Natural killer cell treated with Interleukin-12 subunit alpha and Interleukin-12 subunit beta and Interleukin-15 and Interleukin-18, amount 100 ng/mL, for 72 hours (primary cell): ENCODE measurements at regions not wholly inside any gene's neighbourhood (a gene's known extent, or its start where the extent isn't known, plus 50 kb on each side); places are given as distances from the start of the nearest gene placed in this dataset.
"Not testable (repeated sequence)": the region's sequence is repeated elsewhere in the genome, so short reads cannot be mapped to it uniquely, and the experiment has no call there.

ENCODE experiments used
- ATAC-seq, 2 donors: fragments of 150-1000 bp; cut with Tn5 transposase in 1 of 2; sonication (Bioruptor Pico), chemical (Tn5 transposase) in 1 of 2; 2 replicates each; pipeline ENCODE4 v1.10.0; 2021
- DNase-seq: peaks from one replicate; pipeline ENCODE4 v3.0.0; 2022; ENCODE audit warnings: low spot score
- H3K27ac Mint-ChIP-seq, 2 donors: 1 replicate in 1 of 2; 2 replicates in 1 of 2; pipeline ENCODE4 v1.8.0; 2022; ENCODE audit warnings: mixed read lengths in 2 of 2, mild to moderate bottlenecking in 1 of 2, moderate library complexity in 1 of 2
- H3K27me3 Mint-ChIP-seq, 2 donors: 1 replicate in 1 of 2; 2 replicates in 1 of 2; pipeline ENCODE4 v1.8.0; 2022; ENCODE audit warnings: mixed read lengths in 2 of 2
- H3K36me3 Mint-ChIP-seq: one replicate; pipeline ENCODE4 v1.8.0; 2022; ENCODE audit warnings: mixed read lengths
- H3K4me1 Mint-ChIP-seq, 2 donors: 1 replicate in 1 of 2; 2 replicates in 1 of 2; pipeline ENCODE4 v1.8.0; 2022; ENCODE audit warnings: low read depth in 2 of 2, mixed read lengths in 2 of 2, mild to moderate bottlenecking in 1 of 2
- H3K4me3 Mint-ChIP-seq: one replicate; pipeline ENCODE4 v1.8.0; 2022; ENCODE audit warnings: mixed read lengths
- H3K9me3 Mint-ChIP-seq: 2 replicates; pipeline ENCODE4 v1.8.0; 2022; ENCODE audit warnings: mixed read lengths

DNA sequence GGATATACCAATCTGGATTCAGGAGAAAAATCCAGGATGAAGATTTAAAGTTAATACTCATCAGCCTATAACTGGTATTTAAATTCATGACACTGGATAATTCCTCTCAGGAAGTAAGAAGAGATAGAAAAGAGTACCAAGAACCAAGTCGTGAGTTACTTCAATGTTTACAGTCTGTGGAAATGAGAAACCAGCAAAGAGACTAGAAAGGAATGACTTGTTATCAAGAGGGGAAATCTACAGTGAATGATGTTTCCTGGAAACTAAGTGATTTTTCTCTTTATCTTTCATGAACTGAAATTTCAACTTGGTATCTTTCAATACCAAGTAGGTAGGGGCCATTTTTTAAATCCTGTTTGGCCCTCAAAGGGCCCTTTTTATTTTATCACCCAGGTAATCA is 217.9 kb upstream of the AFF2 start:
- peaks cover 5 to 7% of the 10 kb centered on the region in 2 donors for H3K4me1 Mint-ChIP-seq
- DNase-seq (no peak), ATAC-seq (no peak)
- no peaks in the 10 kb centered on the region for H3K36me3 Mint-ChIP-seq
- peaks cover 0 to 4% of the 10 kb centered on the region in 2 donors for H3K27me3 Mint-ChIP-seq
- H3K4me3 Mint-ChIP-seq: no peak overlapping the region
- H3K27ac Mint-ChIP-seq: no peak overlapping the region
- H3K9me3 Mint-ChIP-seq: no peaks in the 10 kb centered on the region

DNA sequence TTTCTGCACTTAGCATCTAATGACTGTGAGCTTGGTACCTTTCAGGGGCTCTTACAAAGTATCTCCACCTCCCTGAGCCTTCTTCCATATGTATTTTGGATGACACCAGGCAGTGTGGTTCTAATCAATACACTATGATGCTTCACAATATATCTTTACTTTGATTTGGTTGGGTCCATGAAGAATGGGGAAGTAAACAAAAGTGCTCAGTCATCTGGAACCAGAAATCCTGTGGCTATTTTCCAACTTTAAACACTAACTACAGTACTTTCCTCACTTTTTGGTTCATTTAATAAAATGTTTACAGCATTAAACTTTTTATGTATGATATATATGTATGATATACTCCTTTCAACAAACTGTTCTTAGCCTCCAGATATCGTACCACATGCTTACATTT is 216.4 kb upstream of the AFF2 start:
- DNase-seq (no peak), ATAC-seq (no peak)
- Mint-ChIP-seq H3K9me3 (no peaks in the 10 kb centered on the region), H3K27me3 (peaks cover 0 to 6% of the 10 kb centered on the region in 2 donors), H3K4me1 (peaks cover 5 to 7% of the 10 kb centered on the region in 2 donors), H3K27ac (no peak overlapping the region), H3K4me3 (no peak overlapping the region), H3K36me3 (no peaks in the 10 kb centered on the region)

DNA sequence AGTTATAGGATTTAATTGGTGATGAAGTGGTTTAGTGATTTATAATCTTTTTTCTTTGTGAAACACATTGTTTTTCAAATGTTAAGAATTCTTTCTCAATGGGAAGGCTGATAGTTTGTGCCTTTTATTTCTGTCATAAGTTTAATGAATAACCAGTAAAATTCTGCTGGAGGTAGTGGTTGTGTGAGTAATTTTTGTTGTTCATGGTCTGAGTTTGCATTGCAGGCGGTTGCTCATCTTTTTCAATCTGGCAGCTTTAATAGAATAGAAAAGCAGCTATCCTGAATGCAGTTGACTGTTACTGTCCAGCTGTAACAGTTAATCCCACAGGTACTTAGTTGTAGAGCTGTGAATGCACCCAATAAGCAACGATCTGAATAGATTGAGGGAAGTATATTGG is 215.6 kb upstream of the AFF2 start:
- ATAC-seq: no peak
- peaks cover 0 to 8% of the 10 kb centered on the region in 2 donors for H3K27me3 Mint-ChIP-seq
- peaks cover 5 to 7% of the 10 kb centered on the region in 2 donors for H3K4me1 Mint-ChIP-seq
- no peak for DNase-seq
- H3K36me3 Mint-ChIP-seq: no peaks in the 10 kb centered on the region
- no peak overlapping the region for H3K4me3 Mint-ChIP-seq
- H3K9me3 Mint-ChIP-seq: no peaks in the 10 kb centered on the region
- H3K27ac Mint-ChIP-seq: no peak overlapping the region

DNA sequence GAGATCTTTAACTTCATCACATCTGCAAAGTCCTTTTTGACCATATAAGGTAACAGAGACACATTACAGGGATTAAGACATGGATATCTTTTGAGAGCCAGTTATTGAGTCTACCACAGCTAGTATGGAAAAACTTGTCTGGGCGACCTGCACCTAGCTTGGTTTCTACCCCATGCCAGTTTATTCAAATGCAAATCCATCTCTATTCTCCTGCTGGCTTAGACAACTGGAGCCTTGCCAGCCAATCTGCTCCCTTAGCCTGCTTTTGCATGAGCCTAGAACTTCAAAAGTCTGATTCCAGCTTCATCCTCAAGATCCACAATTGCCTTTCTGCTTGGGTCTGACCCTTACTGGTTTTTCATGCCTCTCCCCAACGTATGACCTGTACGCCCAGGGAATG is 212.0 kb upstream of the AFF2 start:
- DNase-seq (no peak), ATAC-seq (no peak)
- Mint-ChIP-seq H3K9me3 (no peaks in the 10 kb centered on the region), H3K36me3 (no peaks in the 10 kb centered on the region), H3K27me3 (peaks cover 0 to 8% of the 10 kb centered on the region in 2 donors), H3K4me1 (peaks cover 0 to 3% of the 10 kb centered on the region in 2 donors), H3K4me3 (no peak overlapping the region), H3K27ac (no peak overlapping the region)

DNA sequence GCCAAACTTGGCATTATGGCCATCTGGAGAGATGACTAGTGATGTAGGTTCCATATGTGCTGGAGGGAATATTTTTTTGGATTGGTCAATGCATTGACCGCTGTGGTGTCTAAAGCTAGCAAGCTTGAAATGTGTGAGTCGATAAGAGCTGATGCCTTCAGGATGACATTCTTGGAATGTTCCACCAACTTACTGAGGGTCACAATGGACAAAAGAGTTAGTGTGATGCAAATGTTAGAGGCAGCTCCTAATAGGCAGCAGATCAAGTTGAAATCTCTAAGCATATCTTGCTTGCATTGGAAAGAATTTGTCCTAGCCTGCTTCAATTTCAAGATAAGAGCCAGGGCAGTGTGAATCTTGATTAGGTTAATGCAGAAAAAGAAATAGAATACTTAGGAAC is 210.4 kb upstream of the AFF2 start:
- peaks cover 0 to 5% of the 10 kb centered on the region in 2 donors for H3K27me3 Mint-ChIP-seq
- ATAC-seq (no peak), DNase-seq (no peak)
- no peak overlapping the region for H3K4me3 Mint-ChIP-seq
- peaks cover 0 to 3% of the 10 kb centered on the region in 2 donors for H3K4me1 Mint-ChIP-seq
- no peak overlapping the region for H3K27ac Mint-ChIP-seq
- H3K36me3 Mint-ChIP-seq: no peaks in the 10 kb centered on the region
- no peaks in the 10 kb centered on the region for H3K9me3 Mint-ChIP-seq

DNA sequence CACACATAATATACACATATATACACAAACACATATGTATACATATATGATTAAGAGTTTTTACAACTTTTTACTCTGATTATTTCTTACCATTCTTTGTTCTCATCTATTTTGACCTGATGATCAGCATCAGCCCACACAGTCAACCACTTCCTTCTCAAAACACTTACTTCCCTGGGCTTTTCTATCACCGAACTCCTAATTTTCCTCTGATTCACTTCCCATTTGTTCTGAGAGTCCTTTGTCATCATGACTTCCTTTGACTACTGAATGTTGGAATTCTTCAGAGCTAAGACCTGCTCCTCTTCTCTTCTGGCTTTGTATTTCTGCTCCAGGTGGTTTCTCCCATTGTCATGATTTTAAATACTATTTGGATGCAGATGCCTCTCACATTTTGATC is 209.5 kb upstream of the AFF2 start:
- peaks cover 3% of the 10 kb centered on the region for H3K9me3 Mint-ChIP-seq
- no peak overlapping the region for H3K4me3 Mint-ChIP-seq
- DNase-seq (no peak), ATAC-seq (no peak)
- peaks cover 6% of the 10 kb centered on the region for H3K36me3 Mint-ChIP-seq
- H3K27me3 Mint-ChIP-seq: peaks cover 0 to 5% of the 10 kb centered on the region in 2 donors
- peaks cover 6 to 8% of the 10 kb centered on the region in 2 donors for H3K4me1 Mint-ChIP-seq
- H3K27ac Mint-ChIP-seq: no peak overlapping the region

DNA sequence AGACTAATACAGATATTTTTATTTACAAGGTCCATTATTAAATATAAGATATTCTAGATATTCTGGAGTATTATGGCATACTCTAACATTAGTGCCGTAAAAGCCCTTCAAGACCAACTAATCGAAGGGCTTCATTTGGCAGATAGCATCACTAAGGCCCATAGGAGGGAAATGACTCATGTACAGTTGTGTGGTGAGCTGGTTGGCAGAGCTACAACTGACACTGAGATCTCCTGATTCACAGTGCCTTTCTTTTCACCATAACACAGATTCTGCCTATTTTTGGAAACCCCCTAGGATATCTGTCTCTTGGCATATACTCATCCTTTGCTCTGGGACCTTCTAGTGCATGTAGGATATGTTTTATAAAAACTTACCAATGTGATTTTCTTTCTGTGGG is 201.7 kb upstream of the AFF2 start:
- H3K27me3 Mint-ChIP-seq: peaks cover 0 to 2% of the 10 kb centered on the region in 2 donors
- H3K4me1 Mint-ChIP-seq: peaks cover 6 to 7% of the 10 kb centered on the region in 2 donors
- no peak for DNase-seq
- no peak overlapping the region for H3K4me3 Mint-ChIP-seq
- peak; percentile 63 to 74 for ATAC-seq
- H3K9me3 Mint-ChIP-seq: peaks cover 6% of the 10 kb centered on the region
- peaks cover 13% of the 10 kb centered on the region for H3K36me3 Mint-ChIP-seq
- H3K27ac Mint-ChIP-seq: no peak overlapping the region

DNA sequence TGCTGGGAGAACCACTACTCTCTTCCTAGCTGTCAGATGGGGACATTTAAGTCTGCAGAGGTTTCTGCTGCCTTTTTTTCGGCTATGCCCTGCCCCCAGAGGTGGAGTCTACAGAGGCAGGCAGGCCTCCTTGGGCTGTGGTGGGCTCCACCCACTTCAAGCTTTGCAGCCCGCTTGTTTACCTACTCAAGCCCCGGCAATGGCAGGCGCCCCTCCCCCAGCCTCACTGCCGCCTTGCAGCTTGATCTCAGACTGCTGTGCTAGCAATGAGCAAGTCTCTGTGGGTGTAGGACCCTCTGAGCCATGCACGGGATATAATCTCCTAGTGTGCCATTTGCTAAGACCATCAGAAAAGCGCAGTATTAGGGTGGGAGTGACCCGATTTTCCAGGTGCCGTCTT is 195.2 kb upstream of the AFF2 start:
- not testable (repeated sequence) for H3K27ac Mint-ChIP-seq, H3K4me3 Mint-ChIP-seq, H3K9me3 Mint-ChIP-seq, ATAC-seq, DNase-seq, H3K36me3 Mint-ChIP-seq, H3K27me3 Mint-ChIP-seq
- peaks cover 7 to 17% of the 10 kb centered on the region in 2 donors for H3K4me1 Mint-ChIP-seq

DNA sequence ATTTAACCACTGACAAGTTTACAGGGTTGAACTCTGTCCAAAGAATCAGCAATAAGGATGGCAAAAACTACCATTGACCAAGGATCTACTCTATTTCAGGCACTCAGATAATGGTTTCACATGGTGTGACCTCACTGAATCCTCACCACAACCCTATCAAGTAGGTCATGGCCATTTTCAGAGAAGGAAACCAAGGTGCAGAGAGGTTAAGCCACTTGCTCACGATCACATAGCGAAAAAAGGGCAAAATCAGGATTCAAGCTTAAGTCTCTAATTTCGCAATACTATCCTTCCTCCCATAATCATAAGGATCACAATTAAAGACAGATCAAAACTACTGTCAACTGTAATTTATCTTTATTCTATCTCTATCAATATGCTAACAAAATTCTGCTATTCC is 191.0 kb upstream of the AFF2 start:
- peaks cover 16 to 31% of the 10 kb centered on the region in 2 donors for H3K4me1 Mint-ChIP-seq
- no peaks in the 10 kb centered on the region for H3K36me3 Mint-ChIP-seq
- DNase-seq: no peak
- peaks cover 0 to 8% of the 10 kb centered on the region in 2 donors for H3K27me3 Mint-ChIP-seq
- peak; percentile 59 to 66 for ATAC-seq
- H3K27ac Mint-ChIP-seq: peak overlapping the region; percentile 43 to 47
- peak overlapping the region; percentile 49 for H3K4me3 Mint-ChIP-seq
- H3K9me3 Mint-ChIP-seq: no peaks in the 10 kb centered on the region

DNA sequence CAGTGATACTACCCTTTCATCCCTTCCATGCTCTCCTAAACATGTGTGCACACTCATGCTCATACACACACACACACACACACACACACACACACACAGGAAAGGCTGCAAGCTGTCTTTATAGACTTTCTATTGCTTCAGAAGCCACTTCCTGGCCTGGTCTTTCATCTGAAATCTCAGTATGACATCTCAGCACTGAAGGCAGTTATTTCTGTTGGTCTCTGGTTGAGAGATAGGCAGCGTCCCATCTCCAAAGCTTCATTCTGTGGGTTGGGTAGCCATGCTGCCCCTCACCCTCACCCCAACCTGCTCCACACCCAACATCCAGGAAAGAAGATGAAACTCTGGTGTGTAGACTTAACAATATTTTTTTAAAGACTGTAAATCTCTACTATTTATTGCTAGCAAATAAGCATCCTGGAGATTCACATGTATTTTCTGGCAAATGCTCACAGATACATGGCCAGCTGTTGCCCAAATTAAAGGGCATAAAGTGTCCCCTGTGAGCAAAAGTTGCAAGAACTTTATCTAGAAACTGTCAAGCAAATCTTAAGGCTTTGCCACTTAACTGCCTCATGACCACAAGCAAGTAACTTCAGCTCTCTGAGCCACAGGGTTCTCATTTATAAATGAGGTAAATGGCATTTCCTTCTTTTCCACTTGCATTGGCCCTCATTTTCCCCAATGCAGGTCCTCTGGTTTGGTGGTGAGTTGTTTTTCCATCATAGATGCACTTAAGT is 189.8 kb upstream of the AFF2 start:
- Mint-ChIP-seq H3K27ac (peak overlapping the region; percentile 60 to 87), H3K36me3 (no peaks in the 10 kb centered on the region), H3K27me3 (peaks cover 0 to 8% of the 10 kb centered on the region in 2 donors), H3K9me3 (no peaks in the 10 kb centered on the region), H3K4me3 (peak overlapping the region; percentile 15), H3K4me1 (peaks cover 16 to 31% of the 10 kb centered on the region in 2 donors)
- DNase-seq (peak; percentile 65), ATAC-seq (peak; percentile 78 to 86)

DNA sequence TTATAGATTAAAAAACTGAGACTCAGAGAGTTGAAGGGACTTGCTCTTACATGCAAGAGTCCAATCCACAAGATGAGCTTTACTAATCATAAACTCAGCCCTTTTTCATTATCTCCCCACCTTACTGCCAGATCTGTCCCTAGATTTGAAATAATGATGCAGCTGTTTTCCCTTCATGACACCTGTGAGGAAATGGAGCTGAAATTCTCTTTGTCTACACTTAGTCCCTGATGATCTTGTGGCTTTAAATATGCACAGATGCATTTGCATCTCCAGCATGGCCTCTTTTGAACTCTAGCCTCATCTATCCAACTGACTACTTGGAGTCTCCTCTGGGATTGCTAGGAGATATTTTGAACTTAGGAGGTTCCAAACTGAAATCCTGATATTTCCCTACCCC is 188.9 kb upstream of the AFF2 start:
- H3K4me1 Mint-ChIP-seq: peaks cover 16 to 31% of the 10 kb centered on the region in 2 donors
- H3K27ac Mint-ChIP-seq: peak overlapping the region; percentile 46 to 52
- no peak for DNase-seq
- H3K27me3 Mint-ChIP-seq: peaks cover 0 to 8% of the 10 kb centered on the region in 2 donors
- H3K9me3 Mint-ChIP-seq: no peaks in the 10 kb centered on the region
- no peak overlapping the region for H3K4me3 Mint-ChIP-seq
- no peaks in the 10 kb centered on the region for H3K36me3 Mint-ChIP-seq
- ATAC-seq: no peak

DNA sequence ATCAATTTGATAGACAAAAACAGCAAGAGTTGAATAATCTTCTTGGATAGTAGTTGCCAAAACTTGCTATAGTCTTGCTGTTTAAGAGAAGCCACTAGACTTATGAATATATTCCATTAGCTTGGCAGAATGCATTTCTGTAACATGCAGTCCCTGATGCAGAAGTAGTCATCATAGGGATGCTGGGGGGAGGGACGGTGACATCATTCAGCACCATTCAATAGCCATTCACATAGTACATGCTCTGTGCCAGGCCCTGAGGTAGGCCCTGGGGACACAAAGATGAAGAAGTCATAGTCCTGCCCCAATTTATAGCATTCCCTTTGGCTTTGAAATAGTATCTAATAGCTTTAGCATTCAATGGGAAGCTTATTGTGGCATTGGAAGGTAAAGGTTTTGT is 185.5 kb upstream of the AFF2 start:
- no peaks in the 10 kb centered on the region for H3K36me3 Mint-ChIP-seq
- ATAC-seq (no peak), DNase-seq (no peak)
- peaks cover 11 to 17% of the 10 kb centered on the region in 2 donors for H3K4me1 Mint-ChIP-seq
- no peaks in the 10 kb centered on the region for H3K9me3 Mint-ChIP-seq
- H3K4me3 Mint-ChIP-seq: no peak overlapping the region
- no peak overlapping the region for H3K27ac Mint-ChIP-seq
- peaks cover 0 to 8% of the 10 kb centered on the region in 2 donors for H3K27me3 Mint-ChIP-seq

DNA sequence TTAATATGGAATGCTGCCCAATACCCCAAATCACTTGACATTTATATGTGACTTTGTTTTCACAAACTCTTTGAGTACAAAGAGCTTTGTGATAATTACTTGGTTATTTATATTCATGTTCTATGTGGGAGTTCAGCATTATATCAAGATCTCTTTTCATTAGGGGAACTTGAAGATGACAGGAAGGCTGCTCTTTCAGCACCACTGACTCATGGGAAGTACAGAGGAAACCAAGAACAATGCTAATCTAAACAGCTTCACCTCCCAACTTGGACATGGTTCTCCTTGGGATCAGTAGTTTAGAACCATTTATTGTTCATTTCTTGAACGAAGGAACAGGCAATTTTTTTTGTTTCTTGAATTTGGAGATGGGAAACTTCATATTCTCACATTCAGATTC is 184.0 kb upstream of the AFF2 start:
- Mint-ChIP-seq H3K36me3 (no peaks in the 10 kb centered on the region), H3K27me3 (peaks cover 0 to 8% of the 10 kb centered on the region in 2 donors), H3K9me3 (no peaks in the 10 kb centered on the region), H3K4me1 (peaks cover 4 to 7% of the 10 kb centered on the region in 2 donors), H3K27ac (no peak overlapping the region), H3K4me3 (no peak overlapping the region)
- no peak for ATAC-seq
- no peak for DNase-seq

DNA sequence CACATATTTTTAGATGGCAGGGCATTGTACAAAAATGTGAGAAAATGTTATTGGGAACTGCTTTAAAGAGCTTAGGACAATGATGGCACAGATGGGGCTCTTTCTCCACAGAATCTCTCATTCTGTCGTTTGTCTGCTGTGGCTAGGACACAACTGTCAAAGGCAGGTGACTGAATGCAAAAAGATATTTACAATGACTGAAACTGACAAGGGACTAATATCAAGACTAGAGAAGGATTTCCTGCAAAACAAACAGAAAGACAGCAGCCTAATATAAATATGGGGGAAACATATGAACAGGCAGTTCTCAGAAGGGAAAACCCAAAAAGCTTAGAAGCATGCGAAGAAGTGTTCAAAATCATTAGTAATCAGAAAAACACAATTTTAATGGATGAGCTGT is 177.5 kb upstream of the AFF2 start:
- no peak for ATAC-seq
- DNase-seq: no peak
- H3K36me3 Mint-ChIP-seq: no peaks in the 10 kb centered on the region
- H3K27me3 Mint-ChIP-seq: peaks cover 0 to 2% of the 10 kb centered on the region in 2 donors
- no peak overlapping the region for H3K4me3 Mint-ChIP-seq
- H3K9me3 Mint-ChIP-seq: no peaks in the 10 kb centered on the region
- no peak overlapping the region for H3K27ac Mint-ChIP-seq
- H3K4me1 Mint-ChIP-seq: no peaks in the 10 kb centered on the region

DNA sequence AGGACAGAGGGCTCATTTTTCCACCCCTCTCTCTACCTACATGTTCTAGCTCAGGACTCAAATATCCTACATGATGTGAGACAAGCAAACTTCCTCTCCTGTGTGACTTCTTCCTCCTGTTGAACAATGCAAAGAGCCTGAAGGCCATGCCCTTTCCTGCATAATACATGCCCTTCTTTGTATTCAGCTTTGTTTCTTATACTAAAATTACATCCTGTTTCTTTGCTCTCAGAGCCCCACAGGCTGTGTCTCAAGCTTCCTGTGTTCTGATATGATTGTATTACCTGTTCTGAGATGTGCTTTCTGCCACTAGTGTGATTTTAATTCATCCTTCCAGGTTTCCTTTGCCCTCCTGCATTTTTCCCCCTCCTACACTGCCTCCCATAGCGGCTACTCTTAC is 166.4 kb upstream of the AFF2 start:
- ATAC-seq (no peak), DNase-seq (no peak)
- H3K4me1 Mint-ChIP-seq: peaks cover 8 to 9% of the 10 kb centered on the region in 2 donors
- no peak overlapping the region for H3K4me3 Mint-ChIP-seq
- H3K27me3 Mint-ChIP-seq: peaks cover 0 to 8% of the 10 kb centered on the region in 2 donors
- H3K36me3 Mint-ChIP-seq: no peaks in the 10 kb centered on the region
- H3K9me3 Mint-ChIP-seq: no peaks in the 10 kb centered on the region
- peak overlapping the region in 1 of 2 donors; percentile 10 for H3K27ac Mint-ChIP-seq
